ENCODE measurements at regions not wholly inside any gene's neighbourhood (a gene's known extent, or its start where the extent isn't known, plus 50 kb on each side); places are given as distances from the start of the nearest gene placed in this dataset.

DNA sequence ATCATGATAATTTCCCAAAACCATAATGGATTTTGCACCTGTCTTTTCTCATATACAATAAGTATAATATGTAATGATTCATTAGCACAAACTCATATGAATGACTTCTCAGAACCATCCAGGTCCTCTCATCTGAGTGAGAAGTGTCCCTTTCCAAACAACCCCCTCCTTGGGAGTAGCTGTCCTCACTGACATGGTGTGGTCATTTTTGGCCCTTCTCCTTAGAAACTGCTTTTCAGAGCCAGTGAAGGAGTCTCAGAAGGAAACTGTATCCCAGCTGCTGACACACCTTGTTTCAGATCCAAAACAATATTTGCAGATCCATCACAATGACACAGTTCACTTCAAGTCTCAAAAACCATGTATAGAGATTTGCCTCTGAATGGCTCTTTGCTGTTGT, 95.5 kb downstream of the MIS18A start:
- ATAC-seq, result no peak
- CTCF ChIA-PET, result interaction anchor here (0.6 kb wide), 2 partner anchors 75 to 181 kb away, joined by 3 read pairs; no protein-coding TSS in a partner anchor
- FAIRE-seq, result no peak
- Histone ChIP-seq H3K4me3 (no peak overlapping the region), H4K20me1 (ENCODE audit: control insufficient read depth, insufficient read depth) (no peaks in the 10 kb centered on the region), H2AFZ (ENCODE audit: control insufficient read depth, low read depth, low read length) (no peak overlapping the region), H3K27me3 (replicated peaks in 1 of 2; ENCODE audit: control insufficient read depth in 2 of 2, insufficient read depth in 2 of 2, low read length in 1 of 2) (no peaks in the 10 kb centered on the region), H3K9me3 (replicated peaks; ENCODE audit: control insufficient read depth, insufficient read depth, low read length) (no peaks in the 10 kb centered on the region), H3K9ac (ENCODE audit: control insufficient read depth, insufficient read depth, low read length) (no peak overlapping the region), H3K4me2 (ENCODE audit: control insufficient read depth, insufficient read depth) (no peak overlapping the region), H3K4me1 (ENCODE audit: control insufficient read depth, insufficient read depth, low read length) (no peaks in the 10 kb centered on the region), H3K36me3 (ENCODE audit: control insufficient read depth in 2 of 2, insufficient read depth in 2 of 2, low read length in 1 of 2) (no peaks in the 10 kb centered on the region), H3K79me2 (ENCODE audit: control insufficient read depth, insufficient read depth, low read length) (no peaks in the 10 kb centered on the region), H3K27ac (ENCODE audit: control insufficient read depth, insufficient read depth) (no peak overlapping the region)
- POLR2A ChIA-PET, result no interaction called here
- DNase-seq (ENCODE audit: low read depth, low spot score), result no peak
- in situ Hi-C loops (cut with MboI) (no loop called here), intact Hi-C loops (cut with micrococcal nuclease; ENCODE audit: unreplicated experiment) (no loop called here)
- TF ChIP-seq, protein P1, sequence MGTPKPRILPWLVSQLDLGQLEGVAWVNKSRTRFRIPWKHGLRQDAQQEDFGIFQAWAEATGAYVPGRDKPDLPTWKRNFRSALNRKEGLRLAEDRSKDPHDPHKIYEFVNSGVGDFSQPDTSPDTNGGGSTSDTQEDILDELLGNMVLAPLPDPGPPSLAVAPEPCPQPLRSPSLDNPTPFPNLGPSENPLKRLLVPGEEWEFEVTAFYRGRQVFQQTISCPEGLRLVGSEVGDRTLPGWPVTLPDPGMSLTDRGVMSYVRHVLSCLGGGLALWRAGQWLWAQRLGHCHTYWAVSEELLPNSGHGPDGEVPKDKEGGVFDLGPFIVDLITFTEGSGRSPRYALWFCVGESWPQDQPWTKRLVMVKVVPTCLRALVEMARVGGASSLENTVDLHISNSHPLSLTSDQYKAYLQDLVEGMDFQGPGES (IDR thresholded peaks at IDR 0.05), result no peak
- TF ChIP-seq MTA3 (IDR thresholded peaks at IDR 0.05; ENCODE audit: borderline replicate concordance, low read length), result no peak
- no peak for TF ChIP-seq ZNF217 (IDR thresholded peaks at IDR 0.05)
- TF ChIP-seq IRF4 (IDR thresholded peaks at IDR 0.05; ENCODE audit: low read depth, low read length), result no peak
- TF ChIP-seq, protein P2, sequence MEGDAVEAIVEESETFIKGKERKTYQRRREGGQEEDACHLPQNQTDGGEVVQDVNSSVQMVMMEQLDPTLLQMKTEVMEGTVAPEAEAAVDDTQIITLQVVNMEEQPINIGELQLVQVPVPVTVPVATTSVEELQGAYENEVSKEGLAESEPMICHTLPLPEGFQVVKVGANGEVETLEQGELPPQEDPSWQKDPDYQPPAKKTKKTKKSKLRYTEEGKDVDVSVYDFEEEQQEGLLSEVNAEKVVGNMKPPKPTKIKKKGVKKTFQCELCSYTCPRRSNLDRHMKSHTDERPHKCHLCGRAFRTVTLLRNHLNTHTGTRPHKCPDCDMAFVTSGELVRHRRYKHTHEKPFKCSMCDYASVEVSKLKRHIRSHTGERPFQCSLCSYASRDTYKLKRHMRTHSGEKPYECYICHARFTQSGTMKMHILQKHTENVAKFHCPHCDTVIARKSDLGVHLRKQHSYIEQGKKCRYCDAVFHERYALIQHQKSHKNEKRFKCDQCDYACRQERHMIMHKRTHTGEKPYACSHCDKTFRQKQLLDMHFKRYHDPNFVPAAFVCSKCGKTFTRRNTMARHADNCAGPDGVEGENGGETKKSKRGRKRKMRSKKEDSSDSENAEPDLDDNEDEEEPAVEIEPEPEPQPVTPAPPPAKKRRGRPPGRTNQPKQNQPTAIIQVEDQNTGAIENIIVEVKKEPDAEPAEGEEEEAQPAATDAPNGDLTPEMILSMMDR (IDR thresholded peaks at IDR 0.05 in 2 of 3, conservative IDR thresholded peaks at IDR 0.05 in 1 of 3; ENCODE audit: control insufficient read depth in 2 of 3, extremely low read depth in 1 of 3, insufficient read depth in 1 of 3, low read depth in 3 of 3, low read length in 3 of 3), result no peak
- TF ChIP-seq POLR2AphosphoS2 (IDR thresholded peaks at IDR 0.05; ENCODE audit: low read depth, low read length), result no peak
- TF ChIP-seq CHD2 (IDR thresholded peaks at IDR 0.05; ENCODE audit: borderline replicate concordance, low read depth, low read length), result no peak
- TF ChIP-seq MEF2B (IDR thresholded peaks at IDR 0.05; ENCODE audit: partially characterized antibody, poor library complexity, severe bottlenecking), result no peak
- TF ChIP-seq, protein P3, sequence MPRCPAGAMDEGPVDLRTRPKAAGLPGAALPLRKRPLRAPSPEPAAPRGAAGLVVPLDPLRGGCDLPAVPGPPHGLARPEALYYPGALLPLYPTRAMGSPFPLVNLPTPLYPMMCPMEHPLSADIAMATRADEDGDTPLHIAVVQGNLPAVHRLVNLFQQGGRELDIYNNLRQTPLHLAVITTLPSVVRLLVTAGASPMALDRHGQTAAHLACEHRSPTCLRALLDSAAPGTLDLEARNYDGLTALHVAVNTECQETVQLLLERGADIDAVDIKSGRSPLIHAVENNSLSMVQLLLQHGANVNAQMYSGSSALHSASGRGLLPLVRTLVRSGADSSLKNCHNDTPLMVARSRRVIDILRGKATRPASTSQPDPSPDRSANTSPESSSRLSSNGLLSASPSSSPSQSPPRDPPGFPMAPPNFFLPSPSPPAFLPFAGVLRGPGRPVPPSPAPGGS (IDR thresholded peaks at IDR 0.05; ENCODE audit: borderline replicate concordance, insufficient read depth, low read depth, low read length, poor library complexity, severe bottlenecking), result no peak
- TF ChIP-seq TCF7 (IDR thresholded peaks at IDR 0.05; ENCODE audit: borderline replicate concordance), result no peak
- no peak for TF ChIP-seq CEBPB (IDR thresholded peaks at IDR 0.05; ENCODE audit: borderline replicate concordance in 1 of 2, low read depth in 2 of 2, low read length in 2 of 2)
- TF ChIP-seq, protein P4, sequence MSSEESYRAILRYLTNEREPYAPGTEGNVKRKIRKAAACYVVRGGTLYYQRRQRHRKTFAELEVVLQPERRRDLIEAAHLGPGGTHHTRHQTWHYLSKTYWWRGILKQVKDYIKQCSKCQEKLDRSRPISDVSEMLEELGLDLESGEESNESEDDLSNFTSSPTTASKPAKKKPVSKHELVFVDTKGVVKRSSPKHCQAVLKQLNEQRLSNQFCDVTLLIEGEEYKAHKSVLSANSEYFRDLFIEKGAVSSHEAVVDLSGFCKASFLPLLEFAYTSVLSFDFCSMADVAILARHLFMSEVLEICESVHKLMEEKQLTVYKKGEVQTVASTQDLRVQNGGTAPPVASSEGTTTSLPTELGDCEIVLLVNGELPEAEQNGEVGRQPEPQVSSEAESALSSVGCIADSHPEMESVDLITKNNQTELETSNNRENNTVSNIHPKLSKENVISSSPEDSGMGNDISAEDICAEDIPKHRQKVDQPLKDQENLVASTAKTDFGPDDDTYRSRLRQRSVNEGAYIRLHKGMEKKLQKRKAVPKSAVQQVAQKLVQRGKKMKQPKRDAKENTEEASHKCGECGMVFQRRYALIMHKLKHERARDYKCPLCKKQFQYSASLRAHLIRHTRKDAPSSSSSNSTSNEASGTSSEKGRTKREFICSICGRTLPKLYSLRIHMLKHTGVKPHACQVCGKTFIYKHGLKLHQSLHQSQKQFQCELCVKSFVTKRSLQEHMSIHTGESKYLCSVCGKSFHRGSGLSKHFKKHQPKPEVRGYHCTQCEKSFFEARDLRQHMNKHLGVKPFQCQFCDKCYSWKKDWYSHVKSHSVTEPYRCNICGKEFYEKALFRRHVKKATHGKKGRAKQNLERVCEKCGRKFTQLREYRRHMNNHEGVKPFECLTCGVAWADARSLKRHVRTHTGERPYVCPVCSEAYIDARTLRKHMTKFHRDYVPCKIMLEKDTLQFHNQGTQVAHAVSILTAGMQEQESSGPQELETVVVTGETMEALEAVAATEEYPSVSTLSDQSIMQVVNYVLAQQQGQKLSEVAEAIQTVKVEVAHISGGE (CRISPR knock-in tag; IDR thresholded peaks at IDR 0.05), result no peak
- no peak for TF ChIP-seq HDAC6 (IDR thresholded peaks at IDR 0.05; ENCODE audit: unreplicated experiment)
- no peak for TF ChIP-seq BCL11A (IDR thresholded peaks at IDR 0.05; ENCODE audit: low read depth, low read length)
- no peak for TF ChIP-seq NFIC (IDR thresholded peaks at IDR 0.05; ENCODE audit: low read depth, low read length)
- no peak for TF ChIP-seq HCFC1 (IDR thresholded peaks at IDR 0.05; ENCODE audit: low read length)
- no peak for TF ChIP-seq SP1 (IDR thresholded peaks at IDR 0.05; ENCODE audit: low read depth, low read length)
- no peak for TF ChIP-seq CREB1 (IDR thresholded peaks at IDR 0.05; ENCODE audit: low read depth)
- no TSS peak for BruUV-seq (replicated peaks)
- RAD21 ChIA-PET (ENCODE audit: unreplicated experiment), result no interaction called here
- SMC1A ChIA-PET (ENCODE audit: uncharacterized antibody, unreplicated experiment), result no interaction called here
